HFF-Myc (cell line): ENCODE measurements at regions not wholly inside any gene's neighbourhood (a gene's known extent, or its start where the extent isn't known, plus 50 kb on each side); places are given as distances from the start of the nearest gene placed in this dataset.

ENCODE experiments used
- DNase-seq: peaks from one replicate; pipeline ENCODE4 v3.0.0-alpha.2; 2011; ENCODE audit warnings: low read depth; ENCODE audit errors: extremely low read depth
- H3K4me3 ChIP-seq: replicated peaks from 2 replicates; pipeline ENCODE4 v1.5.1; 2011; ENCODE audit warnings: low read depth, mild to moderate bottlenecking, control low read depth, low read length
- CTCF ChIP-seq: IDR thresholded peaks from 2 replicates; pipeline ENCODE4 v1.5.1; 2012; ENCODE audit warnings: mild to moderate bottlenecking, low read depth, low read length, control low read depth; ENCODE audit errors: missing control alignments

DNA sequence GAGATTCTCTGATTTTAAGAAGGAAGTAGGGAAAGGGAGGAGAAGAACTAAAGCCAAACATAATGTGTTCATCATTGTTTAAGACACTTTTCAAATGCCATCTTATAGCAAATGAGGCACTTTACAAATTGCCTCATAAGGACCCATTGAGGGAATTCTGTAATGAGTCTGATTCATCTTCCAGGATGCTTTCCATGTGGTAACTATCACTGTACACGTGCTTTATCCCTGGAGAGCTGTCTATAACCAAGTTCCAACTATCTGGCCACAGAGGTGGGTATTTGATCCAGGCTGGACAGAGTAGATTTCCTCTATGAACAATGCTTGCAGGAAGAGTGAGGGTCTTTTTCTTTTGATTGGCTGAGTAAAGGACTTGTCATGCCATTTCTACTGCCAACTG is 183.5 kb upstream of the NFIB start:
- no peak for TF ChIP-seq CTCF
- DNase-seq, result no peak
- H3K4me3 ChIP-seq, result no peak overlapping the region

GRCh38 chr9:14488421-14489190 is 174.7 kb upstream of the NFIB start:
- DNase-seq, result no peak
- H3K4me3 ChIP-seq, result no peak overlapping the region
- no peak for TF ChIP-seq CTCF

DNA sequence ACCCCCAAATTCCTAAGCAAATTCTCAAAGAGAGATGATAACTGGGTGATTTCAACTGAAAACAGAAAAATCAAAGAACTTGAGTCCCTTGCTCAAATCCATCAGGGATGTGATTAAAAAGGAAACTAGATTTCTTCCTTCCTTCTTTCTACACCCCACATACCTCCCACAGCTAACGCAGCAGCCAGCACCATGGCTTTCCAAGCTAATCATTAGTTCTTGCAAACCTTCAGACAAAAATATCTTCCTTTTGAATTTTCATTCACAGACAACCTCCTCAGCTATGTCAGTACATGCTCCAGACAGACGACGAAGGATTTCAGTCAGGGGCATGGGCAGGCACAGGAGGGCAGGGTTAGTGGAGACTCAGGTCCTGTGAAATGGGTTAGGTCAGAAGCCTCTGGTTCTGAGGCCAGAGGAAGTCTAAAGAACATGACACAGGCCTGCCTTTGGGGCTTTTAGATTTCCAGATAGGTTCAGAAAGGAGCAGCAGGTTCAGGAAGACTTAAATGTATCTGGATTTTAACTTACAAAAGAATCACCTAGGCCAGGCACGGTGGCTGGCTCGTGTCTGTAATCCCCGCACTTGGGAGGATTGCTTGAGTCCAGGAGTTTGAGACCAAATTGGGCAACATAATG is 173.7 kb upstream of the NFIB start:
- DNase-seq, result no peak
- no peak for TF ChIP-seq CTCF
- no peak overlapping the region for H3K4me3 ChIP-seq

DNA sequence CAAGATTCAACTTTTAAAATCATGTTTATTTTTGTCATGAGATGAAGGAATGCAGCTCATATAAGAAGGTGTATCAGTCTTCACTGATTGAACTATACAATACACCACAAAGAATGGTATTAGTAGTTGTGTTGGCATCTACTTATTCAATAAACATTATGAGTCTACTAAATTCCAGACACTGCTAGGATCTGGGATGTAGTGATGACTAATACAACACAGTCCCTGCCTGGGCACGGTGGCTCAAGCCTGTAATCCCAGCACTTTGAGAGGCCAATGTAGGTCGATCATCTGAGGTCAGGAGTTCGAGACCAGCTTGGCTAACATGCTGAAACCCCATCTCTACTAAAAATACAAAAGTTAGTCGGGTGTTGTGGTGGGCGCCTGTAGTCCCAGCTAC is 171.4 kb upstream of the NFIB start:
- no peak for DNase-seq
- no peak overlapping the region for H3K4me3 ChIP-seq
- TF ChIP-seq CTCF, result no peak

GRCh38 chr9:14482856-14483255 is 168.9 kb upstream of the NFIB start:
- no peak for TF ChIP-seq CTCF
- no peak overlapping the region for H3K4me3 ChIP-seq
- no peak for DNase-seq

- no peak for TF ChIP-seq CTCF
- no peak for DNase-seq
- H3K4me3 ChIP-seq, result no peak overlapping the region
Observed at GRCh38 chr9:14480526-14480925, 166.6 kb upstream of the NFIB start.
